Esophagus squamous epithelium (tissue), 4 donors: ENCODE measurements at regions not wholly inside any gene's neighbourhood (a gene's known extent, or its start where the extent isn't known, plus 50 kb on each side); places are given as distances from the start of the nearest gene placed in this dataset.

Experiments
- CTCF ChIP-seq, 6 experiments: fragments of 450-650 bp in 4 of 6; fragments of 200-600 bp in 2 of 6; sonication (generic) in 2 of 6; IDR thresholded peaks; one replicate each; pipeline ENCODE4 v1.5.1; 2016 to 2019; ENCODE audit warnings: antibody characterized with exemption in 6 of 6, mild to moderate bottlenecking in 4 of 6, moderate library complexity in 4 of 6
- POLR2A ChIP-seq, 4 donors: fragments of 450-650 bp; IDR thresholded peaks; one replicate each; pipeline ENCODE4 v1.6.1; 2017; ENCODE audit warnings: antibody characterized with exemption in 4 of 4, mild to moderate bottlenecking in 4 of 4, moderate library complexity in 3 of 4

- TF ChIP-seq CTCF (IDR thresholded peaks at IDR 0.05) (no peak), POLR2A (IDR thresholded peaks at IDR 0.05) (no peak)
These were observed 996.8 kb downstream of the KCNMA1 start for GRCh38 chr10:76640806-76641205.
